ENCODE measurements at regions not wholly inside any gene's neighbourhood (a gene's known extent, or its start where the extent isn't known, plus 50 kb on each side); places are given as distances from the start of the nearest gene placed in this dataset.

- no peak for TF ChIP-seq SMC3 (IDR thresholded peaks at IDR 0.05)
- TF ChIP-seq MAX (IDR thresholded peaks at IDR 0.05) = no peak
- TF ChIP-seq HOXA7 (CRISPR knock-in tag; IDR thresholded peaks at IDR 0.05) = no peak
- TF ChIP-seq CTCF (IDR thresholded peaks at IDR 0.05) = no peak
- TF ChIP-seq BCL3 (IDR thresholded peaks at IDR 0.05) = no peak
- no peak for TF ChIP-seq BHLHE40 (IDR thresholded peaks at IDR 0.05; ENCODE audit: low read depth, low read length)
- no peak for TF ChIP-seq CHD4 (IDR thresholded peaks at IDR 0.05; ENCODE audit: borderline replicate concordance)
- no peak for TF ChIP-seq REST (IDR thresholded peaks at IDR 0.05)
- TF ChIP-seq JUNB (IDR thresholded peaks at IDR 0.05) = no peak
- TF ChIP-seq RFX5 (IDR thresholded peaks at IDR 0.05) = no peak
- no peak for TF ChIP-seq NFE2L2 (conservative IDR thresholded peaks at IDR 0.05; ENCODE audit: low read length)
- TF ChIP-seq MAZ (IDR thresholded peaks at IDR 0.05; ENCODE audit: borderline replicate concordance, low read depth, low read length) = no peak
Observed at GRCh38 chr6:105896052-105896820, 189.9 kb upstream of the PRDM1 start.
